CD4-positive, alpha-beta T cell treated with Interleukin-15 for 1 hour (primary cell): ENCODE measurements at regions not wholly inside any gene's neighbourhood (a gene's known extent, or its start where the extent isn't known, plus 50 kb on each side); places are given as distances from the start of the nearest gene placed in this dataset.

Experiments
- DNase-seq: peaks from one replicate; pipeline ENCODE4 v3.0.0-alpha.2; 2020

- DNase-seq = no peak
These were observed 212.6 kb upstream of the PARD3B start for GRCh38 chr2:204332706-204333105.

GRCh38 chr2:204333861-204334260 is 211.4 kb upstream of the PARD3B start:
- no peak for DNase-seq

DNA sequence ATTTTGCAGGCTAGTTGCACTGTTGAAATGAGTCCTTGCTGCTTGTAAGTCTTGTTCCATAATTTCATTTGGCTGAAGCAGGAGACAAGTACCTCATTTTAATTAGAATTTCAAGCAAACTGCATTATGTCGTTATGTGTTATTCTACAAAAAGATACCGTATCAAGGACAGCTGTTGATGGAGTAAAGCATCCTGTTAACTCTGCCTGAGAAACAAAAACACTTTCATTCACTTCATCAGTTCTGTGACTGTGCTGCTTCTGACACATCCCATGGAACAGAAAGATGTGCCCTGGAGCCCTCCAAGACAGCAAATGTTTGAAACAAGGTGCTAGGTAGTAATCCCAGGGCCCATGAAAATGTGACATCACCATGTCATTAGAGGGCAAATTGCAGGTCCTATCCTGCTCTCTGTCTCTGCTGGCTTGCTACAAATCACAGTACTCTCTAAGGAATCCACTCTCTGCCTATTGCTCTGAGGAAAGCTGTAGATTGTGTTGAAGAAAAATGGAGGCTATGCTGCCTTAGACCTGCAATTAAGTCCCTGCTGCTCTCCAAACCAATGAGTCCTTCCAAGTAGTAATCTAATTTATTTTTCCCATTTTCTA is 209.7 kb upstream of the PARD3B start:
- no peak for DNase-seq

DNA sequence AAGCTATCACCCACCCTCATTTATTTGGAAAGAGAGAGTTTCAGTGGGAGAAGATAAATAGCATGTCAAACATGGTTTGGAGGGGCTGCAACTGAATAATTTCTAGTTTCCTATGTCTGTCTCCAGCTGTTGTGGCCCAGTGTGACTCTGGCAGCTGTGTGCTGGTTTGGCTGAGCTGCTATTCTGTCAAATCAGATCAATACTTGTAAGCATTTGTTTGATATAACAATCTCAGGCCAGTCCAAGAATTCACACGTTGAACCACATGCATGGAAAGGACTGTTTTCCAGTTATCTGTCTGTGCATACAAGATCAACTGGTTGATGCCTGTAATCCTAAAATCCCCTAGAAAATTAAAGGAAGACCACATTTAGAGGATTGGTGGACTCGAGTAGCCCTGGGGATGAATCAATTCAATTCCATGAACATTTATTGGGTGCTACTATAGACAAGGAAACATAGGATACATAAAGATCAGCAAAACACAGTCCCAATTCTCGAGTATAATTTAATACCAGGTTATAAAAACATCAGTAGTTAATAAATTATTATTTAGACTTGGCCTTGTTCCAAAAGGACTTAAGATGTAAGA is 209.0 kb upstream of the PARD3B start:
- no peak for DNase-seq

GRCh38 chr2:204337638-204338037 is 207.6 kb upstream of the PARD3B start:
- no peak for DNase-seq

- no peak for DNase-seq
These were observed 206.0 kb upstream of the PARD3B start for GRCh38 chr2:204339212-204339715.

GRCh38 chr2:204340511-204340910 is 204.8 kb upstream of the PARD3B start:
- no peak for DNase-seq

- no peak for DNase-seq
These were observed 203.4 kb upstream of the PARD3B start for GRCh38 chr2:204341887-204342276.

GRCh38 chr2:204343685-204344084 is 201.6 kb upstream of the PARD3B start:
- DNase-seq = no peak

- no peak for DNase-seq
These were observed 201.2 kb upstream of the PARD3B start for GRCh38 chr2:204344119-204344518.

DNA sequence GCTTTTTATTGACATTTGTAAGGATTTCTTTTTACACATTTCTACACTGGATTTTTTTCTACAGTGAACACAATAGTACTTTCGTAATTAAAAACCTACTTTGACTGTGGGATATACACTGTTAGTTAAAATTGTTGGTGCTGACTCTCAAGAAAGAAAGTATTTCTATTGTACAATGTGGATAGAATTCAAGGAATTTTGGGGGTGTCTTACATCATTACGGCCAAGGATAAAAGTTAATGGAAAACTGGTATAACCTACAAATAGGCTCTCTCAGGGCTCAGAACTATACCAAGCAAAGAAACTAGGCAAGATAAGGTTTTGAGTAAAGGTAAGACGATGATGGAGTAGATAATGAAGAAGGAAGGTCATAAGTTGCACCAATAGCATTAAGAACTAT is 198.4 kb upstream of the PARD3B start:
- DNase-seq = no peak

DNA sequence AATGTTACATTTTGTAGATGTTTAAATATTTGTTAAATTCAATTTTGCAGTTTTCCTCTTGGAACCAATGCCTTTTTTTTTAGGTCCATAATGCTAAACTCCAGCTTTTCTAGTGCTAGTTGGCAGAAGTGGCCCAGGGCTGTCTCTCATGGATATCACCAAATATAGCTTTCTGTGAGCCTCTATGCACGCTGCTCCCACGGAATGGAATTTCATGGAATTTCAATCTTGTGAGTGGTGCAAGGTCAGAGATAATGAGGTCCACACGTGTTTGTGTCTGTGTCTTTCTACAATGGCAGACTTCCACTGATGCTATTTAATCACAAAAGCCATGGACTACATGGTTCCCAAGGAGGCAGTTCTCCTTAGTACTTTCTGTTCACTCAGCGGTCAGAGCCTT is 191.5 kb upstream of the PARD3B start:
- DNase-seq = no peak

- no peak for DNase-seq
These were observed 190.8 kb upstream of the PARD3B start for GRCh38 chr2:204354442-204354856.

DNA sequence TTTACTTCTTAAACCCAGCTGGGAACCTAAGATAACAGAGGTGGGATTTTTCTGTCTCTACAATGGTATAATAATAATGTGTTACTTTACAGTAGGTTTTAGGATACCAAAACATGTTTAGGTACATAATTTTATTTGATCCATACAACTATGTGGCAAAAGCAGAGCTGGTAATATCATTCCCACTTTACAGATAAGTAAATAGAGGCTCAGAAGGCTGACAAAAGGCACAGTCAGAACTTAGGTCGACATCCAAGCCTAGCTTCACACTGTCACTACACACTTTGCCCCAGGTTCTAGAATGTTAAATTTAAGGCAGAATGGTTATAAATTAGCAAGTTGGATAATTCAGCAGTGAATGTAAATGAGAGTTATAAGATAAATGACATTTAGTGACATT is 189.6 kb upstream of the PARD3B start:
- no peak for DNase-seq

DNA sequence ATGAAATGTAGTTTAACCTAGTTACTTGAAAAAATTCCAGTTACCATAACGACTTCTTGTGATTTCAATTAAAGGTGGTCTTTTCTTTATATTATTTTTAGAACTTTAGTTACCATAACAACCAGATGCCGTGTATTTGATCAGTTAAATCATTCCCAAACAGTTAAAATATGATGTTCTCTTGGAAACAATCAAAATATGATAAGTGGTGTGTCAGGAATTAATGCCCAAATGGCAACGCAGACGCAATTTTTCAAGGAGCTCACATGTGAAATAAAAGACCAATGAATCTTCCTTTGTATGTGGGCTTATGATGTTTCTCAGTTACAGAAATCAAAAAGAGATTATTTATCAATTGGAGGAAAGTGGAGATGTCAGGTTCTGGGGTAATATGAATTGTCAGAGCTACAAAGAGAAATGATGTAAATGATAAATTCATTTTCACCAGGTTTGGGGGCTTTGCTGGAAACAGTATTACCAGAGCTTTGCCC is 189.1 kb upstream of the PARD3B start:
- DNase-seq = no peak

DNA sequence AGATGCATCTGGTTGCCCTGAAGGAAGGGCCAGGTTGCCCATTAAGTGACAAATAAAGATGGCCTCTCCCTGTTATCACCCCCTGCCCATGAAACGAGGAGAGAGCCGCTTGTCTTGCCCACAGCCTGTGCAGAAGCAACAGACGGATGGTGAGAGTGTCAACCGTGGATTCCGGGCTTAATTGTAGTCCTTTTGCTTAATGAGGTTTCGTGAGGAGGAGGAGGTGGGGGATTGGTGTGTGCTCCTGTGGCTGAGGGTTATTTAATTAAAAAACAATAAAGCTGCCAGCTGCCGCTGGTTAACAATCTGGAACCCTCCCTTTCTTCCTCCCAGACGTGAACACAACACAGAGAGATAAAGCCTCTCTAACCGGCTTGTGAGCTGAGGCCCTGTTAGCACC is 188.0 kb upstream of the PARD3B start:
- DNase-seq = no peak

- DNase-seq = no peak
These were observed 186.2 kb upstream of the PARD3B start for GRCh38 chr2:204359076-204359475.

DNA sequence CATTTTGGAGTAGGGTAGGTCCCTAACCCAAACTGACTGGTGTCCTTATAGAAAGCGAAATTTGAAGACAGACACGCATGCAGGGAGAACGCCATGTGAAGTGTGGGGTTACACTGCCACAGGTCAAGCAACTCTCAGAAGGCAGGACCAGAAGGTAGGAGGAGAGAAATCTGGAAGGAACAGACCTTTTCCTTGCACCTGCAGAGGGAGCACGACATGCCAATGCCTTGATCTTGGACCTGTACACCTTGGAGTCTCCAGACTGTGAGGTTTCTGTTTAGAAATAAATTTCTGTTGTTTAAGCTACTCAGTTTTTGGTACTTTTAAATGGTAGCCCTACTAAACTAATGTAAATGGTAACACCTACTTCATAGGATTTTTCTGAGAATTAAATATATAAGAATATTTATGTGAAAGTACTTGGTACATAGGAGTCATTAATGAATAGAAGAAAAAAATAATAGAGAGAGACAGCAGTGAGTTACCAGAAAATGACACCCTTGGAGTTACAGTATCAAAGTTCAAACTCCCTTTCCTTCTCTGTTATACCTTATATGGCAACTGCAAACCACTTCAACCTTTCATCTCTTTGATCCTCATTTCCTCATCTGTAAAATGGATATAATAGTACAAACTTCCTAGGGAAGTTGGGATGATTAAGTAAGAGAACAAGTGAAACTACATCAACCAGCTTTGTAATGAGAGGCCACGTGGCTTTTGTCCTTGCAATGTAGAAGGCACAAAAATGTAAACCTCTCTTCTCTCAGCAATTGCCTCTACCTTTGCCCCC is 184.9 kb upstream of the PARD3B start:
- DNase-seq = no peak

GRCh38 chr2:204361738-204362137 is 183.5 kb upstream of the PARD3B start:
- DNase-seq = no peak

DNA sequence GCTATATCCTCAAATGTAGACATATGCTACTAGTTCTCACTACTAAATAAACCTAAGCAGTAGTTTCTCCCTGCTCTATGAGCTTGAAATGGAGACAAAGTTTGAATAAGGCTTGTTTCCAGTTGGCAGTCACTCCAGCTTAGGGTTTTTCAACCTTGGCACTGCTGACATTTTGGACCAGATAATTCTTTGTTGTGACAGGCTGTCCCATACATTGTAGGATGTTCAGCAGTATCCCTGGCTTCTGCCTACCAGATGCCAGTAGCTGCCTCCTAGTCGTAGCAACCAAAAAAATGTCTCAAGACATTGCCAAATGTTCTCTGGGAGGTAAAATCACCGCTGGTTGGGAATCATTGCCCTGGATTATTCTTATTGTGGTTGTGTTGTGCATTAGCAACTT is 182.7 kb upstream of the PARD3B start:
- DNase-seq = no peak

GRCh38 chr2:204363513-204363912 is 181.8 kb upstream of the PARD3B start:
- no peak for DNase-seq

DNA sequence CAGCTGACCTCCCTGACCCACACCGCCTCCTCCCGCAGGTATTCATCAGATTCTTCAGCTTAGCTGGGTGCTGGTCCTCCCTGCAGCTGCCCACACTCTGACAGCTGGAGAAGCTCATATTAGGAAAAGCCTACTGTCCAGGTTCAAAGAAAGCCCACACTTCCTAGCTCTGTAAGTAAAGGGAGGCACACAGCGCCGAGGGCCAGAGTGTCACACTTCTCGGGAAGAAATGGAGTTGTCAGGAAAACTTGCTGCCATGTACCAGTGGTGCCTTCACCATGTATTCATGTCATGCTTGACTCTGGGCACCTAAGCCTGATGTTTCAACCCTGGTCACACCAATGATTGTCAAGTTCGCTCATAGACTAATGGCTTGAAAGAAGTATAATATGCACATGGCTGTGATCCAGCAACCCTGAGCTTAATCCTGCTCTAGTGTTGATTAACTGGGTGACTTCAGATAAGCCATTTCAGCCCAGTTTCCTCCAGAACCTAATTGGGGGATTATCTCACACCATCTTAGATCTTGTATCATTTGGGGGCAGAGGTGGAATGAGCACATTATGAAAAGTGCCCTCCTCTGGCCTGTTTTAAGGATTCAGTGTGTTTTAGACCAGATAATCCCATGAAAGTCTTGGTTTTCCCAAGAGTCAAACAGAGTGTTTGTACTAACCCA is 180.3 kb upstream of the PARD3B start:
- no peak for DNase-seq

DNA sequence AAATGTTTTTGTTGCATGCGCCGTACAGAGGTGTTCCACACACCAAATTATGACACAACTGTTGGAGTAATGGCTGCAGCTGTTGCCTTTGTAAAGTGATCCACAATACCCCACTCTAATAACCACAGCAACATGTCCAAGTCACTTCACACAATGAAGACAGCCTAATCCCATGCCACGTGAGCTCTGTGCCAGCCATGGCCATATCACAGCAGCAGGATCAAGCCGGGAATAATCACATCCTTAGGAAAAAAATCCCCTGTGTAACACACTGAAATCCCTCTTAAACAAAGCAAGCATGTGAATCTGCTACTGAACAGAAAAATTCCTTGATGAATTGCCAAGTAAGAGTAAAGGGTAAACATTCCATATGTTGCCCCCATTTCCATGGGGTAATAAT is 179.5 kb upstream of the PARD3B start:
- DNase-seq = no peak
